H9 (cell line): ENCODE measurements at regions not wholly inside any gene's neighbourhood (a gene's known extent, or its start where the extent isn't known, plus 50 kb on each side); places are given as distances from the start of the nearest gene placed in this dataset.

Experiments
- DNase-seq: peaks from one replicate; pipeline ENCODE4 v3.0.0-alpha.2; 2017
- H2AFZ ChIP-seq: one replicate; pipeline ENCODE4 v1.6.1; 2013; ENCODE audit warnings: mild to moderate bottlenecking, low read length, control low read depth, moderate library complexity
- H2AK5ac ChIP-seq: 2 replicates; pipeline ENCODE4 v1.6.1; 2013; ENCODE audit warnings: low read length, control low read depth, mixed read lengths; ENCODE audit not compliant: insufficient read length
- H2BK120ac ChIP-seq: one replicate; pipeline ENCODE4 v1.6.1; 2013; ENCODE audit warnings: low read depth, mild to moderate bottlenecking, low read length, control low read depth, inconsistent platforms; ENCODE audit not compliant: poor library complexity, severe bottlenecking
- H2BK12ac ChIP-seq: 2 replicates; pipeline ENCODE4 v1.6.1; 2013; ENCODE audit warnings: low read length, control low read depth, mixed read lengths, low read depth; ENCODE audit not compliant: insufficient read length
- H2BK15ac ChIP-seq: 2 replicates; pipeline ENCODE4 v1.6.1; 2013; ENCODE audit warnings: low read depth, low read length, control low read depth
- H2BK20ac ChIP-seq: one replicate; pipeline ENCODE4 v1.6.1; 2013; ENCODE audit warnings: low read depth, mild to moderate bottlenecking, low read length, control low read depth, inconsistent platforms; ENCODE audit not compliant: poor library complexity, severe bottlenecking
- H2BK5ac ChIP-seq: 2 replicates; pipeline ENCODE4 v1.6.1; 2013; ENCODE audit warnings: low read length, control low read depth, mixed read lengths; ENCODE audit not compliant: insufficient read length
- H3K14ac ChIP-seq: 2 replicates; pipeline ENCODE4 v1.6.1; 2013; ENCODE audit warnings: low read length, control low read depth; ENCODE audit not compliant: insufficient read depth
- H3K18ac ChIP-seq: 2 replicates; pipeline ENCODE4 v1.6.1; 2013; ENCODE audit warnings: low read depth, mild to moderate bottlenecking, mixed read lengths, low read length, control low read depth; ENCODE audit not compliant: insufficient read length
- H3K23ac ChIP-seq: 2 replicates; pipeline ENCODE4 v1.6.1; 2013; ENCODE audit warnings: low read length, control low read depth, mixed read lengths, low read depth; ENCODE audit not compliant: insufficient read length
- H3K23me2 ChIP-seq: 2 replicates; pipeline ENCODE4 v1.6.1; 2013; ENCODE audit warnings: low read depth, mild to moderate bottlenecking, mixed read lengths, low read length, control low read depth; ENCODE audit not compliant: insufficient read length, poor library complexity, severe bottlenecking
- H3K27ac ChIP-seq: 2 replicates; pipeline ENCODE4 v1.5.1; 2013; ENCODE audit warnings: low read length, control low read depth, mixed read lengths, low read depth; ENCODE audit not compliant: insufficient read length
- H3K27me3 ChIP-seq: 2 replicates; pipeline ENCODE4 v1.6.1; 2013; ENCODE audit warnings: low read length, control low read depth, inconsistent platforms; ENCODE audit not compliant: insufficient read depth
- H3K4ac ChIP-seq: 2 replicates; pipeline ENCODE4 v1.6.1; 2013; ENCODE audit warnings: low read depth, mild to moderate bottlenecking, control low read depth, inconsistent platforms, low read length, moderate library complexity
- H3K4me1 ChIP-seq: 2 replicates; pipeline ENCODE4 v1.6.1; 2013; ENCODE audit warnings: low read length, control low read depth, inconsistent platforms; ENCODE audit not compliant: insufficient read depth
- H3K4me2 ChIP-seq: 2 replicates; pipeline ENCODE4 v1.6.1; 2013; ENCODE audit warnings: low read length, control low read depth, mixed read lengths; ENCODE audit not compliant: insufficient read length, insufficient read depth
- H3K56ac ChIP-seq: 2 replicates; pipeline ENCODE4 v1.6.1; 2013; ENCODE audit warnings: low read depth, mild to moderate bottlenecking, mixed read lengths, low read length, control low read depth; ENCODE audit not compliant: insufficient read length
- H3K79me1 ChIP-seq: 2 replicates; pipeline ENCODE4 v1.6.1; 2013; ENCODE audit warnings: low read depth, mild to moderate bottlenecking, moderate library complexity, low read length, control low read depth, inconsistent platforms; ENCODE audit not compliant: insufficient read depth, poor library complexity, severe bottlenecking
- H3K79me2 ChIP-seq: 2 replicates; pipeline ENCODE4 v1.6.1; 2013; ENCODE audit warnings: low read length, control low read depth, inconsistent platforms; ENCODE audit not compliant: insufficient read depth
- H3K9ac ChIP-seq: 2 replicates; pipeline ENCODE4 v1.6.1; 2013; ENCODE audit warnings: low read length, control low read depth, mixed read lengths; ENCODE audit not compliant: insufficient read length; ENCODE audit errors: extremely low read depth
- H3K9me3 ChIP-seq: one replicate; pipeline ENCODE4 v1.6.1; 2013; ENCODE audit warnings: low read depth, low read length, inconsistent platforms; ENCODE audit not compliant: control insufficient read depth
- H3T11ph ChIP-seq: one replicate; pipeline ENCODE4 v1.6.1; 2013; ENCODE audit warnings: mild to moderate bottlenecking, low read length, control low read depth, inconsistent platforms
- H4K20me1 ChIP-seq: one replicate; pipeline ENCODE4 v1.6.1; 2013; ENCODE audit not compliant: control insufficient read depth, insufficient read length, insufficient read depth
- H4K5ac ChIP-seq: 2 replicates; pipeline ENCODE4 v1.6.1; 2013; ENCODE audit warnings: low read depth, mild to moderate bottlenecking, mixed read lengths, low read length, control low read depth; ENCODE audit not compliant: insufficient read length
- H4K8ac ChIP-seq: replicated peaks from 2 replicates; pipeline ENCODE4 v1.6.1; 2013; ENCODE audit warnings: low read length, control low read depth, mixed read lengths, low read depth; ENCODE audit not compliant: insufficient read length
- H4K91ac ChIP-seq: 2 replicates; pipeline ENCODE4 v1.6.1; 2013; ENCODE audit warnings: low read depth, mild to moderate bottlenecking, moderate library complexity, mixed read lengths, low read length, control low read depth; ENCODE audit not compliant: insufficient read length
- H3K27ac Mint-ChIP-seq, 3 experiments: 2 replicates in 2 of 3; 3 replicates in 1 of 3; pipeline ENCODE4 v1.8.0; 2020 to 2021; ENCODE audit warnings: mixed read lengths in 3 of 3, mild to moderate bottlenecking in 1 of 3, moderate library complexity in 1 of 3
- H3K27me3 Mint-ChIP-seq: 2 replicates; pipeline ENCODE4 v1.8.0; 2021; ENCODE audit warnings: low read depth, mild to moderate bottlenecking, moderate library complexity, mixed read lengths
- H3K36me3 Mint-ChIP-seq, 3 experiments: 2 replicates in 2 of 3; 3 replicates in 1 of 3; pipeline ENCODE4 v1.8.0; 2020 to 2021; ENCODE audit warnings: low read depth in 3 of 3, mixed read lengths in 3 of 3; ENCODE audit not compliant: insufficient read depth in 1 of 3
- H3K4me1 Mint-ChIP-seq, 2 experiments: 2 replicates each; pipeline ENCODE4 v1.8.0; 2020; ENCODE audit warnings: mixed read lengths in 2 of 2
- H3K4me3 Mint-ChIP-seq, 2 experiments: 2 replicates in 1 of 2; 3 replicates in 1 of 2; pipeline ENCODE4 v1.8.0; 2020 to 2021; ENCODE audit warnings: mild to moderate bottlenecking in 2 of 2, mixed read lengths in 2 of 2, moderate library complexity in 1 of 2
- H3K9me3 Mint-ChIP-seq, 2 experiments: 2 replicates in 1 of 2; 3 replicates in 1 of 2; pipeline ENCODE4 v1.8.0; 2020; ENCODE audit warnings: mild to moderate bottlenecking in 2 of 2, mixed read lengths in 2 of 2, moderate library complexity in 1 of 2
- WGBS: extraction: QIAGEN DNeasy Blood & Tissue Kit; methylation state at CpG from one replicate; pipeline ENCODE4 v1.1.7; 2013; ENCODE audit warnings: missing lambda C conversion rate, low lambda C conversion rate, mixed read lengths; ENCODE audit not compliant: insufficient read length; ENCODE audit errors: extremely low coverage; 5-methylcytosine and 5-hydroxymethylcytosine counted together
- TF ChIP-seq, protein P1 (sequence below): fragments of 200-600 bp; sonication (generic); conservative IDR thresholded peaks from 3 replicates; pipeline ENCODE4 v1.8.0; 2021; ENCODE audit warnings: antibody characterized with exemption, mild to moderate bottlenecking

DNA sequence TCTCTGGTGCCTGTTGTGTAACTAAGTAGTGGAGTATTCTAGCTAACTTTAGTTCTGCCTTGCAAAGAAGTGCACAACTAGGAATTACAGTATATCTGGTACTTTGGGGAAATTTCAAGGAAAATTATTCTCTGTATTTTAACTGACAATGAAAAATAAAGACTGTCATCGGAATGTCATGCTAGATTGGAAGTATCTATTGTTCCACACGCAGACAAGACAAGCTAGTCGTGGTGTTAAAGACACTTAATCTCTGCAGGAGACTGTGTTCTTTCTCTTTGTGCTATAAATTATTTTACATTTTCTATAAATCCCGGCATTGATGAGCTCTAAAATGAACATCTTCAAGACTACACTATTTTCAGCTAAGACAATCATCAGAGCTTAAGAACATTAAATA, 1068.8 kb upstream of the ADGRL4 start:
- Mint-ChIP-seq H3K27me3 (no peaks in the 10 kb centered on the region), H3K36me3 (no peaks in the 10 kb centered on the region), H3K4me3 (no peak overlapping the region), H3K9me3 (peaks cover 0 to 1% of the 10 kb centered on the region in 2 experiments; a peak in 1 of 5 replicates), H3K4me1 (no peaks in the 10 kb centered on the region), H3K27ac (no peak overlapping the region)
- Histone ChIP-seq H3K9me3 (no peaks in the 10 kb centered on the region), H2AFZ (no peak overlapping the region), H3K23me2 (no peaks in the 10 kb centered on the region), H3K4ac (no peak overlapping the region), H3K27me3 (no peaks in the 10 kb centered on the region), H2BK5ac (no peak overlapping the region), H2BK20ac (no peak overlapping the region), H2AK5ac (no peak overlapping the region), H3K18ac (no peak overlapping the region), H3K4me1 (no peaks in the 10 kb centered on the region), H3K4me2 (no peak overlapping the region), H3K23ac (no peak overlapping the region), H3K79me1 (no peaks in the 10 kb centered on the region), H2BK15ac (no peak overlapping the region), H4K20me1 (no peaks in the 10 kb centered on the region), H3K56ac (no peak overlapping the region), H3K14ac (no peak overlapping the region), H4K5ac (no peak overlapping the region), H3T11ph (no peak overlapping the region), H2BK12ac (no peak overlapping the region), H2BK120ac (no peak overlapping the region), H3K27ac (no peak overlapping the region), H3K79me2 (no peaks in the 10 kb centered on the region), H3K9ac (no peak overlapping the region), H4K91ac (no peak overlapping the region), H4K8ac (no peak overlapping the region)
- no CpG with 5 or more reads among the region's 4 CpGs for WGBS
- TF ChIP-seq, protein P1, sequence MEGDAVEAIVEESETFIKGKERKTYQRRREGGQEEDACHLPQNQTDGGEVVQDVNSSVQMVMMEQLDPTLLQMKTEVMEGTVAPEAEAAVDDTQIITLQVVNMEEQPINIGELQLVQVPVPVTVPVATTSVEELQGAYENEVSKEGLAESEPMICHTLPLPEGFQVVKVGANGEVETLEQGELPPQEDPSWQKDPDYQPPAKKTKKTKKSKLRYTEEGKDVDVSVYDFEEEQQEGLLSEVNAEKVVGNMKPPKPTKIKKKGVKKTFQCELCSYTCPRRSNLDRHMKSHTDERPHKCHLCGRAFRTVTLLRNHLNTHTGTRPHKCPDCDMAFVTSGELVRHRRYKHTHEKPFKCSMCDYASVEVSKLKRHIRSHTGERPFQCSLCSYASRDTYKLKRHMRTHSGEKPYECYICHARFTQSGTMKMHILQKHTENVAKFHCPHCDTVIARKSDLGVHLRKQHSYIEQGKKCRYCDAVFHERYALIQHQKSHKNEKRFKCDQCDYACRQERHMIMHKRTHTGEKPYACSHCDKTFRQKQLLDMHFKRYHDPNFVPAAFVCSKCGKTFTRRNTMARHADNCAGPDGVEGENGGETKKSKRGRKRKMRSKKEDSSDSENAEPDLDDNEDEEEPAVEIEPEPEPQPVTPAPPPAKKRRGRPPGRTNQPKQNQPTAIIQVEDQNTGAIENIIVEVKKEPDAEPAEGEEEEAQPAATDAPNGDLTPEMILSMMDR = no peak
- no peak for DNase-seq
